ENCODE measurements at regions not wholly inside any gene's neighbourhood (a gene's known extent, or its start where the extent isn't known, plus 50 kb on each side); places are given as distances from the start of the nearest gene placed in this dataset.
"Not testable (repeated sequence)": the region's sequence is repeated elsewhere in the genome, so short reads cannot be mapped to it uniquely, and the experiment has no call there.

- no TSS peak for BruUV-seq (replicated peaks)
- Mint-ChIP-seq H3K4me1 (ENCODE audit: low read depth, unreplicated experiment) (no peaks in the 10 kb centered on the region), H3K27me3 (ENCODE audit: unreplicated experiment) (no peaks in the 10 kb centered on the region), H3K9me3 (ENCODE audit: low read depth, unreplicated experiment) (peaks cover 2% of the 10 kb centered on the region), H3K36me3 (ENCODE audit: insufficient read depth, unreplicated experiment) (no peaks in the 10 kb centered on the region), H3K4me3 (ENCODE audit: low read depth, unreplicated experiment) (no peak overlapping the region), H3K27ac (ENCODE audit: unreplicated experiment) (no peak overlapping the region)
- CTCF ChIA-PET: no interaction called here
- no peak for DNase-seq
- intact Hi-C loops (cut with micrococcal nuclease; ENCODE audit: unreplicated experiment): no loop called here
- TF ChIP-seq CTCF (IDR thresholded peaks at IDR 0.05; ENCODE audit: unreplicated experiment): no peak
These were observed 138.1 kb downstream of the ARL5B start for GRCh38 chr10:18797286-18797685.

- intact Hi-C loops (cut with micrococcal nuclease; ENCODE audit: unreplicated experiment): no loop called here
- BruUV-seq (replicated peaks): no TSS peak
- Mint-ChIP-seq H3K36me3 (ENCODE audit: insufficient read depth, unreplicated experiment) (no peaks in the 10 kb centered on the region), H3K27ac (ENCODE audit: unreplicated experiment) (no peak overlapping the region), H3K4me1 (ENCODE audit: low read depth, unreplicated experiment) (no peaks in the 10 kb centered on the region), H3K9me3 (ENCODE audit: low read depth, unreplicated experiment) (peaks cover 7% of the 10 kb centered on the region), H3K4me3 (ENCODE audit: low read depth, unreplicated experiment) (no peak overlapping the region), H3K27me3 (ENCODE audit: unreplicated experiment) (no peaks in the 10 kb centered on the region)
- peak; percentile 2 for DNase-seq
- CTCF ChIA-PET: no interaction called here
- TF ChIP-seq CTCF (IDR thresholded peaks at IDR 0.05; ENCODE audit: unreplicated experiment): no peak
These were observed 162.9 kb downstream of the ARL5B start for GRCh38 chr10:18822156-18822555.

GRCh38 chr10:18829259-18829658, 170.0 kb downstream of the ARL5B start:
- no peak for DNase-seq
- peaks cover 7% of the 10 kb centered on the region for H3K9me3 Mint-ChIP-seq (ENCODE audit: low read depth, unreplicated experiment)
- H3K27ac Mint-ChIP-seq (ENCODE audit: unreplicated experiment): no peak overlapping the region
- BruUV-seq (replicated peaks): no TSS peak
- no peaks in the 10 kb centered on the region for H3K27me3 Mint-ChIP-seq (ENCODE audit: unreplicated experiment)
- no peaks in the 10 kb centered on the region for H3K4me1 Mint-ChIP-seq (ENCODE audit: low read depth, unreplicated experiment)
- no peak overlapping the region for H3K4me3 Mint-ChIP-seq (ENCODE audit: low read depth, unreplicated experiment)
- CTCF ChIA-PET: no interaction called here
- TF ChIP-seq CTCF (IDR thresholded peaks at IDR 0.05; ENCODE audit: unreplicated experiment): no peak
- intact Hi-C loops (cut with micrococcal nuclease; ENCODE audit: unreplicated experiment): no loop called here
- H3K36me3 Mint-ChIP-seq (ENCODE audit: insufficient read depth, unreplicated experiment): no peaks in the 10 kb centered on the region

- Mint-ChIP-seq H3K36me3 (ENCODE audit: insufficient read depth, unreplicated experiment) (no peaks in the 10 kb centered on the region), H3K27ac (ENCODE audit: unreplicated experiment) (no peak overlapping the region), H3K4me1 (ENCODE audit: low read depth, unreplicated experiment) (no peaks in the 10 kb centered on the region), H3K27me3 (ENCODE audit: unreplicated experiment) (no peaks in the 10 kb centered on the region), H3K9me3 (ENCODE audit: low read depth, unreplicated experiment) (peaks cover 9% of the 10 kb centered on the region), H3K4me3 (ENCODE audit: low read depth, unreplicated experiment) (no peak overlapping the region)
- intact Hi-C loops (cut with micrococcal nuclease; ENCODE audit: unreplicated experiment): no loop called here
- no TSS peak for BruUV-seq (replicated peaks)
- TF ChIP-seq CTCF (IDR thresholded peaks at IDR 0.05; ENCODE audit: unreplicated experiment): no peak
- CTCF ChIA-PET: no interaction called here
- DNase-seq: no peak
These were observed 171.0 kb downstream of the ARL5B start for GRCh38 chr10:18830277-18830676.

GRCh38 chr10:18856623-18857022, 192.0 kb upstream of the MALRD1 start:
- H3K4me3 Mint-ChIP-seq (ENCODE audit: low read depth, unreplicated experiment); CTCF ChIA-PET; H3K27ac Mint-ChIP-seq (ENCODE audit: unreplicated experiment); H3K4me1 Mint-ChIP-seq (ENCODE audit: low read depth, unreplicated experiment); DNase-seq; H3K27me3 Mint-ChIP-seq (ENCODE audit: unreplicated experiment); H3K36me3 Mint-ChIP-seq (ENCODE audit: insufficient read depth, unreplicated experiment); BruUV-seq (replicated peaks); intact Hi-C loops (cut with micrococcal nuclease; ENCODE audit: unreplicated experiment): not testable (repeated sequence)
- H3K9me3 Mint-ChIP-seq (ENCODE audit: low read depth, unreplicated experiment): peaks cover 14% of the 10 kb centered on the region
